ENCODE measurements at regions not wholly inside any gene's neighbourhood (a gene's known extent, or its start where the extent isn't known, plus 50 kb on each side); places are given as distances from the start of the nearest gene placed in this dataset.

DNA sequence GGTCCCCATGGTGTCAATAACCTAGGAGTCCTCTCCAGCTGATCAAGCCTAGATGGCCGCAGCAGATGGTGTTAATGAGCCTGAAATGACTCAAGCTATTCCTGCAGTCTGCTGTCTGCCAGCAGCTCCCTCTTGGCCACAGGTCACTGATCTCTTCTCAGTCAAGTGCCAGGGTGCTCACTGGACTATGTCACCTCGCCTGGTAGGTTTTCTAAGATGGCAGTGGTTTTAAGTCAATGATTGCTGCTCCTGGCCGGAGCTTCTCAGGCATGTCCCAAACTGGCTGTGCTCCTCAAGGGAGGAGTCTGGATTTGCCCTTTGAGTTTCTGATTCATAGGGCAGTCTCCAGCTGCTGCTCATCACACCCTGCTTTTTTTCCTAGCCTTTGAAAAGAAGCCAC, 58.6 kb upstream of the SHISA6 start:
- no peak for TF ChIP-seq TEAD4 (IDR thresholded peaks at IDR 0.05)
- no peak for TF ChIP-seq RAD21 (IDR thresholded peaks at IDR 0.05; ENCODE audit: low read depth)
- no peak for TF ChIP-seq FOXM1 (IDR thresholded peaks at IDR 0.05; ENCODE audit: borderline replicate concordance, low read depth)
- TF ChIP-seq EP300 (IDR thresholded peaks at IDR 0.05; ENCODE audit: borderline replicate concordance): no peak
- TF ChIP-seq, protein P1, sequence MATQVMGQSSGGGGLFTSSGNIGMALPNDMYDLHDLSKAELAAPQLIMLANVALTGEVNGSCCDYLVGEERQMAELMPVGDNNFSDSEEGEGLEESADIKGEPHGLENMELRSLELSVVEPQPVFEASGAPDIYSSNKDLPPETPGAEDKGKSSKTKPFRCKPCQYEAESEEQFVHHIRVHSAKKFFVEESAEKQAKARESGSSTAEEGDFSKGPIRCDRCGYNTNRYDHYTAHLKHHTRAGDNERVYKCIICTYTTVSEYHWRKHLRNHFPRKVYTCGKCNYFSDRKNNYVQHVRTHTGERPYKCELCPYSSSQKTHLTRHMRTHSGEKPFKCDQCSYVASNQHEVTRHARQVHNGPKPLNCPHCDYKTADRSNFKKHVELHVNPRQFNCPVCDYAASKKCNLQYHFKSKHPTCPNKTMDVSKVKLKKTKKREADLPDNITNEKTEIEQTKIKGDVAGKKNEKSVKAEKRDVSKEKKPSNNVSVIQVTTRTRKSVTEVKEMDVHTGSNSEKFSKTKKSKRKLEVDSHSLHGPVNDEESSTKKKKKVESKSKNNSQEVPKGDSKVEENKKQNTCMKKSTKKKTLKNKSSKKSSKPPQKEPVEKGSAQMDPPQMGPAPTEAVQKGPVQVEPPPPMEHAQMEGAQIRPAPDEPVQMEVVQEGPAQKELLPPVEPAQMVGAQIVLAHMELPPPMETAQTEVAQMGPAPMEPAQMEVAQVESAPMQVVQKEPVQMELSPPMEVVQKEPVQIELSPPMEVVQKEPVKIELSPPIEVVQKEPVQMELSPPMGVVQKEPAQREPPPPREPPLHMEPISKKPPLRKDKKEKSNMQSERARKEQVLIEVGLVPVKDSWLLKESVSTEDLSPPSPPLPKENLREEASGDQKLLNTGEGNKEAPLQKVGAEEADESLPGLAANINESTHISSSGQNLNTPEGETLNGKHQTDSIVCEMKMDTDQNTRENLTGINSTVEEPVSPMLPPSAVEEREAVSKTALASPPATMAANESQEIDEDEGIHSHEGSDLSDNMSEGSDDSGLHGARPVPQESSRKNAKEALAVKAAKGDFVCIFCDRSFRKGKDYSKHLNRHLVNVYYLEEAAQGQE (IDR thresholded peaks at IDR 0.05; ENCODE audit: low read depth): no peak
- TF ChIP-seq TCF12 (IDR thresholded peaks at IDR 0.05; ENCODE audit: low read depth): no peak
- TF ChIP-seq, protein P2, sequence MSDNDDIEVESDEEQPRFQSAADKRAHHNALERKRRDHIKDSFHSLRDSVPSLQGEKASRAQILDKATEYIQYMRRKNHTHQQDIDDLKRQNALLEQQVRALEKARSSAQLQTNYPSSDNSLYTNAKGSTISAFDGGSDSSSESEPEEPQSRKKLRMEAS (IDR thresholded peaks at IDR 0.05): no peak
